ENCODE measurements at regions not wholly inside any gene's neighbourhood (a gene's known extent, or its start where the extent isn't known, plus 50 kb on each side); places are given as distances from the start of the nearest gene placed in this dataset.

- no peak for TF ChIP-seq CTCF (IDR thresholded peaks at IDR 0.05)
- no peak for TF ChIP-seq POLR2A (IDR thresholded peaks at IDR 0.05)
Observed at GRCh38 chr18:62637403-62637802, 77.9 kb upstream of the PHLPP1 start.

All from tibial nerve (tissue), 3 donors.